ENCODE measurements at regions not wholly inside any gene's neighbourhood (a gene's known extent, or its start where the extent isn't known, plus 50 kb on each side); places are given as distances from the start of the nearest gene placed in this dataset.
"Not testable (repeated sequence)": the region's sequence is repeated elsewhere in the genome, so short reads cannot be mapped to it uniquely, and the experiment has no call there.

DNA sequence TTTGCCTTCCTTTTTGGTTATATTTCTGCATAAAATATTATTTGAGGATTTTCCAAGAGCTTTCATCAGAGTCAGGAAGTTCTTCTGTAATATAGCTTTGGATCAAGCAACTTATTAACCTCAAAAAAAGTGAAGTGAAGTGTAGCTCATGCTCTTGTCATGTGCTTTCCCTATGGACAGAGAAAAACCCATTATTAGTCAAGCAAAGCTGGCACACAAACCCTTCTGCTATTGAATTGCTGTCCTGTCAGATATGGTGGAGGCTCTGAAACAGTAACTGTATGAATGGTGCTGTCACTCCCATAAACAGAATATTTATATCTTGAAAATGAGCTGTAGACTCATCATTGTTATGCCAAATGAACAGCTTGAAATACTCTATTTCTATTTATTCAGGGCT, 1533.3 kb downstream of the RPIA start:
- TF ChIP-seq, protein P1, sequence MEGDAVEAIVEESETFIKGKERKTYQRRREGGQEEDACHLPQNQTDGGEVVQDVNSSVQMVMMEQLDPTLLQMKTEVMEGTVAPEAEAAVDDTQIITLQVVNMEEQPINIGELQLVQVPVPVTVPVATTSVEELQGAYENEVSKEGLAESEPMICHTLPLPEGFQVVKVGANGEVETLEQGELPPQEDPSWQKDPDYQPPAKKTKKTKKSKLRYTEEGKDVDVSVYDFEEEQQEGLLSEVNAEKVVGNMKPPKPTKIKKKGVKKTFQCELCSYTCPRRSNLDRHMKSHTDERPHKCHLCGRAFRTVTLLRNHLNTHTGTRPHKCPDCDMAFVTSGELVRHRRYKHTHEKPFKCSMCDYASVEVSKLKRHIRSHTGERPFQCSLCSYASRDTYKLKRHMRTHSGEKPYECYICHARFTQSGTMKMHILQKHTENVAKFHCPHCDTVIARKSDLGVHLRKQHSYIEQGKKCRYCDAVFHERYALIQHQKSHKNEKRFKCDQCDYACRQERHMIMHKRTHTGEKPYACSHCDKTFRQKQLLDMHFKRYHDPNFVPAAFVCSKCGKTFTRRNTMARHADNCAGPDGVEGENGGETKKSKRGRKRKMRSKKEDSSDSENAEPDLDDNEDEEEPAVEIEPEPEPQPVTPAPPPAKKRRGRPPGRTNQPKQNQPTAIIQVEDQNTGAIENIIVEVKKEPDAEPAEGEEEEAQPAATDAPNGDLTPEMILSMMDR (IDR thresholded peaks at IDR 0.05) = not testable (repeated sequence)
- TF ChIP-seq EZH2, EZH2phosphoT487 (IDR thresholded peaks at IDR 0.05): not testable (repeated sequence)
